Pancreas (tissue), 10 donors: ENCODE measurements at regions not wholly inside any gene's neighbourhood (a gene's known extent, or its start where the extent isn't known, plus 50 kb on each side); places are given as distances from the start of the nearest gene placed in this dataset.
"Not testable (repeated sequence)": the region's sequence is repeated elsewhere in the genome, so short reads cannot be mapped to it uniquely, and the experiment has no call there.

ENCODE experiments used
- ATAC-seq, 4 donors: fragments of 200-7000 bp; cut with Tn5 transposase; one replicate each; pipeline versions ENCODE4 v1.8.0 to v1.9.1; 2020; ENCODE audit warnings: mild to moderate bottlenecking in 4 of 4, moderate library complexity in 4 of 4
- DNase-seq, 6 donors: peaks; one replicate each; pipeline ENCODE4 v3.0.0-alpha.2; 2020
- FAIRE-seq: peaks from 2 replicates; lab custom pipeline; 2012; peaks lifted over from hg19 to GRCh38; lab: Jason Lieb, UNC
- H3K27ac ChIP-seq, 4 donors: fragments of 200-600 bp; sonication (generic); 1 replicate in 3 of 4; 2 replicates in 1 of 4; pipeline versions ENCODE4 v1.5.0 to v1.8.0; 2020
- H3K27me3 ChIP-seq, 4 donors: fragments of 200-600 bp; one replicate each; pipeline ENCODE4 v1.8.0; 2021
- H3K36me3 ChIP-seq, 3 donors: fragments of 200-600 bp; sonication (generic) in 1 of 3; one replicate each; pipeline versions ENCODE4 v1.5.0 to v1.8.0; 2020 to 2021
- H3K4me1 ChIP-seq, 3 donors: fragments of 200-600 bp; one replicate each; pipeline ENCODE4 v1.8.0; 2021
- H3K4me3 ChIP-seq, 4 donors: fragments of 200-600 bp; sonication (generic) in 2 of 4; one replicate each; pipeline versions ENCODE4 v1.5.0 to v1.8.0; 2020 to 2021
- H3K9me3 ChIP-seq, 4 donors: fragments of 200-600 bp; one replicate each; pipeline ENCODE4 v1.8.0; 2021
- WGBS, 2 donors: extraction: QIAGEN DNeasy Blood & Tissue Kit; methylation state at CpG; one replicate each; pipeline ENCODE4 v1.1.7; 2013; 5-methylcytosine and 5-hydroxymethylcytosine counted together
- intact Hi-C, 3 donors: fragments of 100-400 bp; cut with DNase I; formaldehyde crosslinking; loops; one replicate each; pipeline versions ENCODE4 v1.11.1 to v1.14.2; 2022
- TF ChIP-seq, protein P1 (sequence below), 4 donors: fragments of 200-600 bp; sonication (generic) in 3 of 4; IDR thresholded peaks; one replicate each; pipeline versions ENCODE4 v1.5.0 to v1.8.0; 2021; ENCODE audit warnings: antibody characterized with exemption in 4 of 4
- donor health status: healthy with polysubstance abuse.
- donor health status: DM: no; HTN: no; CAD: no; lungs with moderate emphysema.
- donor health status: DM: no; HTN: no; CAD: no.
- donor health status: control.
- donor health status: control.
- donor health status: Bipolar disorder and iron deficiency.
- donor health status: DM: yes; HTN: yes; CAD: no.
- donor health status: DM: no; HTN: no; CAD: no.
- donor health status: DM: no; HTN: no; CAD: no.
- donor health status: DM: yes; HTN: yes; CAD: no.

DNA sequence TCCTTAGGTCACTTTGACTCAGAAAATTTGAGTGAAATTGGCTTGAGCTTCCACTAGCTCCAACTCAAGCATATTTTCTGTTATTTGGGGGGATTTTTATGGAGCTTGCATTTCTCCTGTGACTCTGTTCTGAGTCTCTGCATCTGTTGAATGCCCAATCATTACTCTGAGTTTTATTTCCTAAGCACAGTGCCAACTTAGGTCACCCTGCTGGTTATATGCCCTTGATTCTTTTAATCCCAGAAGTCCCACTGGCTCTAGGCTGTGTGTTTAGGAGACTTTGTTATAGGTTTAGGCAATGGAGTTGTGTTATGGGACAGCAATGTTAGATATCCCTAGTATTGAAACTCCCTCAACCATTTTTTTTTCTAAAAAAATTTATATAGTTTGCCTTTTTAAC is 198.2 kb upstream of the DTNA start:
- DNase-seq: no peak
- TF ChIP-seq, protein P1, sequence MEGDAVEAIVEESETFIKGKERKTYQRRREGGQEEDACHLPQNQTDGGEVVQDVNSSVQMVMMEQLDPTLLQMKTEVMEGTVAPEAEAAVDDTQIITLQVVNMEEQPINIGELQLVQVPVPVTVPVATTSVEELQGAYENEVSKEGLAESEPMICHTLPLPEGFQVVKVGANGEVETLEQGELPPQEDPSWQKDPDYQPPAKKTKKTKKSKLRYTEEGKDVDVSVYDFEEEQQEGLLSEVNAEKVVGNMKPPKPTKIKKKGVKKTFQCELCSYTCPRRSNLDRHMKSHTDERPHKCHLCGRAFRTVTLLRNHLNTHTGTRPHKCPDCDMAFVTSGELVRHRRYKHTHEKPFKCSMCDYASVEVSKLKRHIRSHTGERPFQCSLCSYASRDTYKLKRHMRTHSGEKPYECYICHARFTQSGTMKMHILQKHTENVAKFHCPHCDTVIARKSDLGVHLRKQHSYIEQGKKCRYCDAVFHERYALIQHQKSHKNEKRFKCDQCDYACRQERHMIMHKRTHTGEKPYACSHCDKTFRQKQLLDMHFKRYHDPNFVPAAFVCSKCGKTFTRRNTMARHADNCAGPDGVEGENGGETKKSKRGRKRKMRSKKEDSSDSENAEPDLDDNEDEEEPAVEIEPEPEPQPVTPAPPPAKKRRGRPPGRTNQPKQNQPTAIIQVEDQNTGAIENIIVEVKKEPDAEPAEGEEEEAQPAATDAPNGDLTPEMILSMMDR (IDR thresholded peaks at IDR 0.05): no peak
- Histone ChIP-seq H3K27me3 (no peaks in the 10 kb centered on the region), H3K4me1 (peaks cover 0 to 3% (median 0%) of the 10 kb centered on the region in 3 donors), H3K27ac (no peak overlapping the region), H3K4me3 (no peak overlapping the region), H3K36me3 (no peaks in the 10 kb centered on the region), H3K9me3 (no peaks in the 10 kb centered on the region)
- no peak for FAIRE-seq
- peak in 3 of 4 donors; percentile 31 to 59 (median 49) for ATAC-seq
- intact Hi-C loops: no loop called here

DNA sequence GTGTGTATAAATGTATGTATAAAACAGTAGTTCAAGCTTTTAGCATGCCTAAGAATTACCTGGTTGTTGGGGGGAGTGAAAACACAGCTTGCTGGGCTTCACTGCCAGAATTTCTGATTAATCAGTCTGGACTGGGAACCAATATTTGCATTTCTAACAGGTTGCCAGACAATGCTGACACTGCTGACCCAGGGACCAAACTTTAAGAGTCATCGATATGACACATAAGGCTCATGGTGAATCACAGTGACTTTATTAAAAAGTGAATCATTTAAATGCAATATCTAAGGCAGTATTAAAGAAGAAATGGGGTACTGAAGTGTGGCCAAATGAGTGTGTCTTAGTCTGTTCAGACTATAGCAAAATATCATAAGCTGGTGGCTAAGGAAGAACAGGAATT is 195.9 kb upstream of the DTNA start:
- FAIRE-seq: no peak

DNA sequence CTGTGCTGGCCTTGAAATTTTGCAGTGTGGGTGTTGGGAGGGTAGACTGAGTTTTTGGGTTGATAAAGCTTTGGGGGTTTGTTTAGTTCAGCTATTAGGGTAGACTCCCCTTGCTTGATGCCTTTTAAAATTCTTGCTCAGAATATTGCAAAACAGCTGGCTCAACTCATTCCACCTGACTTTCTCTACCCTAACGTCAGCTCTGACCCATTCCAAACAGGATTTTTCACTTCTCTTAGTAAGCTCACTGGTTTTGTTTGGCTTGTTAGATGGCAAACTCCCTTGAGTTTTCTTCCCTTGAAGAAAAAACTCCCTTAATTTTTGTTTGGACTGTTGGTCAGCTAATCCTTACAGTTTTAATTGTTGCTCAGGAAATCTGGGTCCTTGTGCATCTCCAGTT is 195.1 kb upstream of the DTNA start:
- TF ChIP-seq, protein P1 (IDR thresholded peaks at IDR 0.05): no peak

More for the DNA sequence above, 195.9 kb upstream of the DTNA start:
- DNase-seq: peak in 3 of 6 donors; percentile 13 to 38 (median 26)
- Histone ChIP-seq H3K4me3 (no peak overlapping the region), H3K27ac (peak overlapping the region in 1 of 4 donors; percentile 3), H3K9me3 (no peaks in the 10 kb centered on the region), H3K36me3 (no peaks in the 10 kb centered on the region), H3K4me1 (peaks cover 0 to 2% (median 0%) of the 10 kb centered on the region in 3 donors), H3K27me3 (no peaks in the 10 kb centered on the region)
- intact Hi-C loops: no loop called here
- 19 to 38% methylated on average over 1 of the region's 1 CpG for WGBS, 2 donors
- ATAC-seq: peak; percentile 78 to 83 (median 82)
- TF ChIP-seq, protein P1 (IDR thresholded peaks at IDR 0.05): no peak

DNA sequence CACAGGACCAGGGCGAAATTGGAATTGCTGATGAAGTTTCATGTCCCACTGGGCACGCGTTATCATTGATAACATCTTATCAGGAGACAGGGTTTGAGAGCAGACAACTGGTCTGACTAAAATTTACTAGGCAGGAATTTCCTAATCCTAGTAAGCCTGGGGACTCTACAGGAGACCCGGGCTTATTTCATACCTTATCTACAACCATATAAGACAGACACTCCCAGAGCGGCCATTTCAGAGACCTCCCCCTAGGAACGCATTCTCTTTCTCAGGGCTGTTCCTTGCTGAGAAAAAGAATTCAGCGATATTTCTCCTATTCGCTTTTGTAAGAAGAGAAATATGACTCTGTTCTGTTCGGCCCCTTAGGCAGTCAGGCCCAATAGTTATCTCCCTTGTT is 193.7 kb upstream of the DTNA start:
- H3K27ac ChIP-seq, DNase-seq, H3K27me3 ChIP-seq, H3K36me3 ChIP-seq, H3K4me3 ChIP-seq, ATAC-seq, FAIRE-seq, H3K4me1 ChIP-seq, H3K9me3 ChIP-seq, intact Hi-C loops: not testable (repeated sequence)
- 85 to 91% methylated on average over 9 of the region's 9 CpGs for WGBS, 2 donors

More for the DNA sequence above, 195.1 kb upstream of the DTNA start:
- Histone ChIP-seq H3K27ac (no peak overlapping the region), H3K36me3 (no peaks in the 10 kb centered on the region), H3K9me3 (no peaks in the 10 kb centered on the region), H3K4me3 (no peak overlapping the region), H3K27me3 (no peaks in the 10 kb centered on the region), H3K4me1 (no peaks in the 10 kb centered on the region)
- no peak for DNase-seq
- ATAC-seq: no peak
- WGBS, 2 donors: 40 to 70% methylated on average over 1 of the region's 1 CpG
- FAIRE-seq: no peak
- intact Hi-C loops: no loop called here

DNA sequence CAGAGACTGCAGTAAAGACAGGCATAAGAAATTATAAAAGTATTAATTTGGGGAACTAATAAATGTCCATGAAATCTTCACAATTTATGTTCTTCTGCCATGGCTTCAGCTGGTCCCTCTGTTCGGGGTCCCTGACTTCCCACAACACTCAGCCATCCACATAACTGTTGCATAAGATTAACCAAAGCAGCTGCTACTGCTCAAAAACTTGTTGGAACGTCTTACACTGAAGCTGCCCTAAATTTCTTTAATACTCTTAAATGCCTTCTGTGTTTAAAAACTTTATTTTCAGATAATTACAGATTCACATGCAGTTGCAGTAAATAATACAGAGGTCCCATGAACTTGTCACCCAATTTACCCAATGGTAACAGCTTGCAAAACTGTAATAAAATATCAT is 193.1 kb upstream of the DTNA start:
- 92 to 95% methylated on average over 2 of the region's 2 CpGs for WGBS, 2 donors
- H3K27me3 ChIP-seq, H3K36me3 ChIP-seq, H3K4me1 ChIP-seq, H3K9me3 ChIP-seq, H3K4me3 ChIP-seq, FAIRE-seq, DNase-seq, intact Hi-C loops, H3K27ac ChIP-seq, ATAC-seq: not testable (repeated sequence)

DNA sequence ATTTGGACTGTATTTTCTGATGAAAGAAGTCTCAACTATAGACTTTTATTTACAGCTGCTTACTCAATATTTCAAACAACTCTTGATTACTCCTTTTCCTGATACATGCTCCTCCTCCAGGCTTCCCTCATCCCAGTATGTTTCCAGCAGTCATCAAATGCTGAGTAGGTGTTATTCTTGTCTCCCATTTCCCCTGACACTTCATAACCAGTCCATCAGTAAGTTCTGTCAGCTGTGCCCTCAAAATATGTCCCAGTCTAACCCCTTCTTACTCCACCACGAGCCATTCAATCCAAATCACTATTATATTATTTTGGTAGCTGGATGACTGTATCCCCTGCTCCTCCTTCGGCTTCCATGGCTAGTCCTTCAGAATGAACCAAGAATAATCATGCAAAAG is 189.1 kb upstream of the DTNA start:
- H3K4me3 ChIP-seq: no peak overlapping the region
- no peaks in the 10 kb centered on the region for H3K9me3 ChIP-seq
- no peak for DNase-seq
- TF ChIP-seq, protein P1 (IDR thresholded peaks at IDR 0.05): no peak
- no peak for FAIRE-seq
- no peak overlapping the region for H3K27ac ChIP-seq
- H3K4me1 ChIP-seq: peaks cover 6 to 24% (median 12%) of the 10 kb centered on the region in 3 donors
- 92 to 95% methylated on average over 2 of the region's 2 CpGs for WGBS, 2 donors
- intact Hi-C loops: no loop called here
- H3K27me3 ChIP-seq: no peaks in the 10 kb centered on the region
- no peaks in the 10 kb centered on the region for H3K36me3 ChIP-seq
- ATAC-seq: no peak
